HG02759 (cell line): ENCODE measurements at regions not wholly inside any gene's neighbourhood (a gene's known extent, or its start where the extent isn't known, plus 50 kb on each side); places are given as distances from the start of the nearest gene placed in this dataset.
"Not testable (repeated sequence)": the region's sequence is repeated elsewhere in the genome, so short reads cannot be mapped to it uniquely, and the experiment has no call there.

Experiments
- ATAC-seq: cut with Tn5 transposase; IDR thresholded peaks from one replicate; pipeline ENCODE4 v1.9.1; 2021; ENCODE audit warnings: mild to moderate bottlenecking, moderate library complexity; ENCODE audit not compliant: unreplicated experiment

- ATAC-seq = no peak
These were observed 2662.9 kb upstream of the PCDH20 start for GRCh38 chr13:64078480-64078936.

GRCh38 chr13:64078025-64078424 is 2662.4 kb upstream of the PCDH20 start:
- no peak for ATAC-seq

GRCh38 chr13:64077132-64077835 is 2661.6 kb upstream of the PCDH20 start:
- ATAC-seq = not testable (repeated sequence)

GRCh38 chr13:64075543-64076271 is 2660.1 kb upstream of the PCDH20 start:
- ATAC-seq = no peak

- ATAC-seq = no peak
These were observed 2659.4 kb upstream of the PCDH20 start for GRCh38 chr13:64074971-64075474.

- no peak for ATAC-seq
These were observed 2657.6 kb upstream of the PCDH20 start for GRCh38 chr13:64073203-64073602.

- ATAC-seq = no peak
These were observed 2655.7 kb upstream of the PCDH20 start for GRCh38 chr13:64071352-64071751.

- no peak for ATAC-seq
These were observed 2654.2 kb upstream of the PCDH20 start for GRCh38 chr13:64069892-64070291.

GRCh38 chr13:64066711-64067110 is 2651.1 kb upstream of the PCDH20 start:
- ATAC-seq = no peak

- ATAC-seq = no peak
These were observed 2646.0 kb upstream of the PCDH20 start for GRCh38 chr13:64061649-64062048.

- no peak for ATAC-seq
These were observed 2641.8 kb upstream of the PCDH20 start for GRCh38 chr13:64057372-64058020.

- no peak for ATAC-seq
These were observed 2638.7 kb upstream of the PCDH20 start for GRCh38 chr13:64054321-64054720.

GRCh38 chr13:64052521-64052920 is 2636.9 kb upstream of the PCDH20 start:
- ATAC-seq = no peak

GRCh38 chr13:64051278-64051677 is 2635.6 kb upstream of the PCDH20 start:
- no peak for ATAC-seq

GRCh38 chr13:64041296-64041695 is 2625.6 kb upstream of the PCDH20 start:
- no peak for ATAC-seq

GRCh38 chr13:64033921-64034320 is 2618.3 kb upstream of the PCDH20 start:
- no peak for ATAC-seq

GRCh38 chr13:64029343-64030093 is 2613.9 kb upstream of the PCDH20 start:
- no peak for ATAC-seq

- ATAC-seq = no peak
These were observed 2612.9 kb upstream of the PCDH20 start for GRCh38 chr13:64028551-64028950.

- no peak for ATAC-seq
These were observed 2604.5 kb upstream of the PCDH20 start for GRCh38 chr13:64020126-64020525.

- no peak for ATAC-seq
These were observed 2591.7 kb upstream of the PCDH20 start for GRCh38 chr13:64007339-64007738.

- ATAC-seq = no peak
These were observed 2584.7 kb upstream of the PCDH20 start for GRCh38 chr13:64000321-64000720.
